WI38 (cell line): ENCODE measurements at regions not wholly inside any gene's neighbourhood (a gene's known extent, or its start where the extent isn't known, plus 50 kb on each side); places are given as distances from the start of the nearest gene placed in this dataset.

ENCODE experiments used
- H3K4me3 ChIP-seq: 2 replicates; pipeline ENCODE4 v1.5.1; 2011; ENCODE audit warnings: low read depth, mild to moderate bottlenecking, control low read depth, low read length
- CTCF ChIP-seq: IDR thresholded peaks from 2 replicates; pipeline ENCODE4 v1.5.1; 2012; ENCODE audit warnings: low read depth, mild to moderate bottlenecking, control low read depth, low read length

GRCh38 chr20:51100617-51101016, 77.7 kb upstream of the KCNG1 start:
- no peak overlapping the region for H3K4me3 ChIP-seq
- TF ChIP-seq CTCF, result no peak

GRCh38 chr20:51098284-51098810, 75.4 kb upstream of the KCNG1 start:
- no peak overlapping the region for H3K4me3 ChIP-seq
- no peak for TF ChIP-seq CTCF

GRCh38 chr20:51097351-51098120, 74.6 kb upstream of the KCNG1 start:
- H3K4me3 ChIP-seq, result no peak overlapping the region
- no peak for TF ChIP-seq CTCF

- no peak for TF ChIP-seq CTCF
- H3K4me3 ChIP-seq, result no peak overlapping the region
These were observed 73.8 kb upstream of the KCNG1 start for GRCh38 chr20:51096582-51097267.

GRCh38 chr20:51095633-51096521, 73.0 kb upstream of the KCNG1 start:
- no peak overlapping the region for H3K4me3 ChIP-seq
- TF ChIP-seq CTCF, result no peak

- TF ChIP-seq CTCF, result no peak
- no peak overlapping the region for H3K4me3 ChIP-seq
These were observed 71.3 kb upstream of the KCNG1 start for GRCh38 chr20:51094221-51094620.
